PC-9 (cell line): ENCODE measurements at regions not wholly inside any gene's neighbourhood (a gene's known extent, or its start where the extent isn't known, plus 50 kb on each side); places are given as distances from the start of the nearest gene placed in this dataset.

ENCODE experiments used
- CTCF ChIP-seq: fragments of 200-600 bp; sonication (generic); conservative IDR thresholded peaks from 2 replicates; pipeline ENCODE4 v1.6.1; 2017; ENCODE audit warnings: mixed run types, antibody characterized with exemption, mild to moderate bottlenecking, moderate library complexity
- EZH2 ChIP-seq: fragments of 200-600 bp; sonication (generic); IDR thresholded peaks from 2 replicates; pipeline ENCODE4 v1.8.0; 2017; ENCODE audit warnings: antibody characterized with exemption, low read depth

- TF ChIP-seq CTCF (no peak), EZH2 (no peak)
Measured at GRCh38 chr12:131609762-131610161, 101.1 kb upstream of the SFSWAP start.
